Kidney capillary endothelial cell (primary cell): ENCODE measurements at regions not wholly inside any gene's neighbourhood (a gene's known extent, or its start where the extent isn't known, plus 50 kb on each side); places are given as distances from the start of the nearest gene placed in this dataset.

Experiments
- DNase-seq: peaks from one replicate; pipeline ENCODE4 v3.0.0-alpha.2; 2018; ENCODE audit warnings: low spot score

DNA sequence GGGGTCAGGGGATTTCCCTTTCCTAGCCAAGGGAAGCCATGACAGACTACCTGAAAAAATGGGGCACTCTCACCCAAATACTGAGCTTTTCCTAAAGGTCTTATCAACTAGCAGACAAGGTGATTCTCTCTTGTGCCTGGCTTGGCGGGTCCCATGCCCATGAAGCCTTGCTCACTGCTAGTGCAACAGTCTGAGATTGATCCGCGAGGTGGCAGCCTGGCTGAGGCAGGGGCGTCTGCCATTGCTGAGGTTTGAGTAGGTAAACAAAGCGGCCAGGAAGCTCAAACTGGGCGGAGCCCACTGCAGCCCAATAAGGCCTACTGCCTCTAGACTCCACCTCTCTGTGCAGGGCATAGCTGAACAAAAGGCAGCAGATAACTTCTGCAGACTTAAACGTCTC, 152.6 kb upstream of the PMFBP1 start:
- DNase-seq: no peak

DNA sequence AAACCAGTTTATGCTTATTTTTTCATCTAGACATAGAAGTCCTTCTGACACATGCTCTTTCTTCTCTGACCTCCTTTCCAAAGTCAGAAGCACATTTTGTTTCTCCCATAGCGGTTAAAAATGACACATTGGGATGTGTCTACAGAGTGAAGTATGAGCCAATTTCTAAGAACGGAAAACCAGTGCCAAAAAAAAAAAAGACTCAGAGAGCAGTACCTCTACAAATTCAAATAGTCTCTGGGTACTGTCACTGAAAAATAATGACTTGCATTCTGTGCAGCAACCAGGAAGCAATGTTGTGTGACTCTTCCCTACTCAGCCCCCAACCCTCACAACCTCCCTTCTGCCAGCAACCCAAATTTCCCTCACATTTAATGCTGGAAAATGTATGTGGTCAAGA, 145.5 kb upstream of the PMFBP1 start:
- no peak for DNase-seq

GRCh38 chr16:72313903-72314302, 141.9 kb upstream of the PMFBP1 start:
- DNase-seq: no peak

DNA sequence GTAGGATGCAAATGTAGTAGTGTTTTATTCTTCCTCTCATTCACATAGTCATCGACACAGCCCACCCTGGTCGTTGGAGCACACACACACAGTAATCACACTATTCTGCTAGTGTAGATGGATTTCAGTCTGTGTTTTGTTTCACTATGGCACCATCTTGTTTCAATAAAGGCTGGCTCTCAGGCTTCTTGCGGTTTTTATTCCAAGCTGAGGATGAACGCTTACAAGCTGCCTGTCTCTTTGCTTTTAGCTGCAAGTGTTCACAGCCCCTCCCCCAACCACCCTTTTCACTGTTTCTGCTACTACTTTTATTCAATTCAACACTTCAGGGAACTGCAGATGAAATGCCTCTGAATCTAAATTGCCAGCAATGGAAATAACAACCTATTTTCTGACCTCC, 140.9 kb upstream of the PMFBP1 start:
- no peak for DNase-seq

- no peak for DNase-seq
These were observed 139.5 kb upstream of the PMFBP1 start for GRCh38 chr16:72311426-72311825.

DNA sequence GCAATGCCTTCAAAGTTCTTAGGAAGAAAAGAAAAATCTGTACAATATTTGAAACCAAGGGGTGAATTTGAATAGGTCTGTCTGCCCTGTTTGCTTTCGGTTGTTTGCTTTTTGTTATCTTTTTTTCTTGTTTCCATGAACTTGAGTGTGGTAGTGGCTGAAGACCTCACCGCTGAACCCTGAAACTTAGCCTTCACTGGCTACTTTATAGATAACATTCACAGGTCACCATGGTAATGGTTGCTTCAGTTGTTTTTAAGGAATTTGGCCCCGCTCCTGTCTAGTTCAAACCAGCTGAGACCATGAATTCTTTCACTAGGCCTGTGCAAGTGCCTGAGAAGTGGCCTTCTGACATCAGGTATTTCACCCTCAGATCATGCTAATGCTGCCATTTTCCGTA, 137.0 kb upstream of the PMFBP1 start:
- no peak for DNase-seq

DNA sequence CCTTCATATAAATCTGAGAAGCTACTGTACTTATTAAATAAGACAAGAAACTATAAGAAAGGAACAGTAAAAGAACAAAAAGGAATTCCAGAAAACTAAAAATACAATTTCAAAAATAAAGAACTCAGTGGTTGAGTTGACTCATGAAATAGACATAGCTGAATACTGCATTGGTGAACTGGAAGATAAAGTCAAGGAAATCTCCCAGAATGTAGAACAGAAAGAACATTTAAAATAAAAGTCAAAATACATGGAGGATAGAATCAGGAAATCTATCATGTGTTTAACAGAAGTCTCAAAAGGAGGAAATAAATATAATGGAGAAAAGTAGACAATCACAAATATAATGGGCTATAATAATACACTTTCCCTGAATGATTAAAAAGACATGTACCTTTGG, 136.4 kb upstream of the PMFBP1 start:
- DNase-seq: no peak

- no peak for DNase-seq
These were observed 130.4 kb upstream of the PMFBP1 start for GRCh38 chr16:72302332-72302731.

- no peak for DNase-seq
These were observed 129.7 kb upstream of the PMFBP1 start for GRCh38 chr16:72301523-72302236.

GRCh38 chr16:72300892-72301291, 128.9 kb upstream of the PMFBP1 start:
- DNase-seq: no peak

GRCh38 chr16:72299684-72300243, 127.8 kb upstream of the PMFBP1 start:
- no peak for DNase-seq

GRCh38 chr16:72298961-72299360, 127.0 kb upstream of the PMFBP1 start:
- DNase-seq: no peak

DNA sequence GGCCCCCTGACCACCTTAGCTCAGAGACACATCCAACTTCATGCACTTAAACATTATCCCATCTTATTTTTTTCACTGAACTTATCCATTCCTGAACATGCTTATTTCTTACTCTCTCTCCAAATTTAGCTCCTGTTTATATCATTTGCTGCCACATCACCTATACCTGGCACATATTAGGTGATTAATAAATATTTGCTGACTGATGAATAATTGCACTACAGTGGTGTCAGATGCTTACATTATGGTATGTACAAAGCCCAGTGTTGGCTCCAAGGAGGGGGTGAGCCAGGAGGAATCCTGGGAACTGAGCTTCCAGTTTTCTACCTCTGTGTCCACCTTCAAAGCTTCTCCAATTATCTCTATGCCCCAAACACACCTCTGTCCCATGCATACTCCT, 124.0 kb upstream of the PMFBP1 start:
- DNase-seq: no peak

DNA sequence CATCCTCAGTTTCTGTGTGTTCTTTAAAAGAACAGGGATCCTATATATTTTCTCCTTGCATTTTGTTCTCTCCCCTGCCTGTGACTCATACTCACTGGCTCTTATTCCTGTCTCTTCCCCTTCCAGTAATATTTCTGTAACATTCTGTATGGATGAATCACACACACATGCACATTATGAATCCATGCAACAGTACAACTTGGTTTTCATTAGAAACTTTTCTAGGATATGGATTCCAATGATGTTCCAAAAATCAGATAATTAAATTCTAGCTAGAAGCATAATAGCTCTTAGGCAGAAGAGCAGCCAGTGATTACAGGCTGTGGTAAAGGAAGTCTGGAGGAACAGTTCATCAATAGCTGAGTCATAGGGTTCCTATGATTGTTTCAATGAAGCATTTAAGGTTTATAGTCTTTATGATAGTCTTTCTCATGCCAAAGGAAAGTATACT, 119.6 kb upstream of the PMFBP1 start:
- peak; percentile 97 for DNase-seq

- no peak for DNase-seq
These were observed 119.2 kb upstream of the PMFBP1 start for GRCh38 chr16:72291121-72291520.

- DNase-seq: no peak
These were observed 115.7 kb upstream of the PMFBP1 start for GRCh38 chr16:72287649-72288048.

- DNase-seq: no peak
These were observed 115.1 kb upstream of the PMFBP1 start for GRCh38 chr16:72286936-72287620.

- no peak for DNase-seq
These were observed 113.8 kb upstream of the PMFBP1 start for GRCh38 chr16:72285728-72286127.

DNA sequence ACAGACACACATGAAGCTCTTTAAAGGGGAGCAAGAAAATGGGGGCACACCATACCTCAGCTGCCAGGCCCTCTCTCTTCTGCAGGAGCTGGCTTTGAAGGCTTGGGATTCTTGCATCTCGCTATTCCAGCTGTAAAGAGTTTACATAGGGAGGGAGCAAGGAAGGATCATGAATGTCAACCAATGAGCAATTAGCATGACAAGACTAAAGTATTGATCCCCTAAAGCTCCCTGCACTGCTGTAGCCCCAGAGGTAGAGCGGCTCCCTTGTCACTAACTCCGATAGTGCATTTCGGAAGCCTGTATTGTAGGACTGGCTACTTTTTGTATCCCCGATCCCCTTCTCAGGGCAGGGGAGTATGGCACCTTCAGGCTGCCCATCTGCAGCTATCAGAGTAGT, 113.4 kb upstream of the PMFBP1 start:
- DNase-seq: no peak

- DNase-seq: no peak
These were observed 112.3 kb upstream of the PMFBP1 start for GRCh38 chr16:72284042-72284789.

- no peak for DNase-seq
These were observed 110.4 kb upstream of the PMFBP1 start for GRCh38 chr16:72282362-72282761.

DNA sequence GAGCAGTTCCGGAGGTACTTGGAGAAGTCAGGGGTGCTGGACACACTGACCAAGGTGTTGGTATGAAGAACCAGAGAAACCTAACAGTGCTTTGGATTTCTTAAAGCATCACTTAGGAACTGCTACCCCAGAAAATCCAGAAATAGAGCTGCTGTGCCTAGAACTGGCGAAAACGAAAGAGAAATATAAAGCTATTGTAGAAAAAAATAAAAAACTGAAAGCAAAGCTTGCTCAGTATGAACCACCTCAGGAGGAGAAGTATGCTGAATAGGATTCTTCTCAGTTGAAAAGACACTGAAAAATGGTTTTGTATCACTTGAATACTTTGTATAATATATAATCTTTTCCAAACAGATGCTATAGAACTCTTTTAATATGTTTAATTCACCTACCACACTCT, 106.3 kb upstream of the PMFBP1 start:
- no peak for DNase-seq

DNA sequence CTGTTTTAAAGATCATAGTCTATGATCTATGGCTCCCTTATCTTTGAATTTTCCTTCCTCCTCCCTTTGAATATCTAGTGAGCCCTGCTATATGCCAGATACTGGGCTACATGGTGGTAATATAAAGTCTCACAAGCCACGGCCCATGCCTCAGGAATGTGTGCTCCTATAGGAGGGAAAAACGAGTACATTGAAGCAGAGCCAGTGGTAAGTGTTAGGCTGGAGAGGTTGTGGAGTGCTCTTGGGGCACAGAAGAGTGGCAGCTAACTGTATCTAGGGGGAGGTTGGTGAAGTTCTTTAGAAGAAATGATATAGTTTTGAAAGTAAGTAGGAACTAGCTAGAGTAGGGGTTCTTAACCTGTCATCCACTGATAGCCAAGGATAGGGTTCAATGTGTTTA, 105.8 kb upstream of the PMFBP1 start:
- DNase-seq: no peak
